ENCODE measurements at regions not wholly inside any gene's neighbourhood (a gene's known extent, or its start where the extent isn't known, plus 50 kb on each side); places are given as distances from the start of the nearest gene placed in this dataset.
A peak's percentile ranks its signal among the peaks of the same experiment; 100 is the strongest.

- TF ChIP-seq RARB (CRISPR knock-in tag; IDR thresholded peaks at IDR 0.05): no peak
- no peak for TF ChIP-seq ISL1 (CRISPR knock-in tag; IDR thresholded peaks at IDR 0.05)
- TF ChIP-seq TOX (CRISPR knock-in tag; IDR thresholded peaks at IDR 0.05; ENCODE audit: borderline replicate concordance): no peak
- TF ChIP-seq OSR1 (CRISPR knock-in tag; IDR thresholded peaks at IDR 0.05): no peak
- ATAC-seq: 0 out of 3 replicates have a peak, but pooled peaks have one; percentile 25
Measured at GRCh38 chr5:106127341-106127781, 1543.4 kb downstream of the EFNA5 start.

GRCh38 chr5:106121972-106122605 lies 1548.6 kb downstream of the EFNA5 start:
- TF ChIP-seq TCF4 (CRISPR knock-in tag; IDR thresholded peaks at IDR 0.05; ENCODE audit: borderline replicate concordance): no peak
- TF ChIP-seq ZC3H10 (CRISPR knock-in tag; IDR thresholded peaks at IDR 0.05): no peak
- TF ChIP-seq TOX (CRISPR knock-in tag; IDR thresholded peaks at IDR 0.05; ENCODE audit: borderline replicate concordance): no peak
- no peak for TF ChIP-seq ZNF70 (CRISPR knock-in tag; IDR thresholded peaks at IDR 0.05)
- no peak for TF ChIP-seq OSR1 (CRISPR knock-in tag; IDR thresholded peaks at IDR 0.05)
- no peak for TF ChIP-seq TSHZ2 (CRISPR knock-in tag; IDR thresholded peaks at IDR 0.05)
- TF ChIP-seq PATZ1 (CRISPR knock-in tag; IDR thresholded peaks at IDR 0.05; ENCODE audit: borderline replicate concordance): no peak
- TF ChIP-seq ESRRG (CRISPR knock-in tag; IDR thresholded peaks at IDR 0.05): no peak
- TF ChIP-seq PPARA (CRISPR knock-in tag; IDR thresholded peaks at IDR 0.05; ENCODE audit: borderline replicate concordance): no peak
- no peak for TF ChIP-seq BACH2 (CRISPR knock-in tag; IDR thresholded peaks at IDR 0.05; ENCODE audit: borderline replicate concordance)
- TF ChIP-seq ZNF8 (CRISPR knock-in tag; IDR thresholded peaks at IDR 0.05): no peak
- no peak for TF ChIP-seq SNAI2 (CRISPR knock-in tag; IDR thresholded peaks at IDR 0.05)
- no peak for TF ChIP-seq ISL1 (CRISPR knock-in tag; IDR thresholded peaks at IDR 0.05)
- no peak for TF ChIP-seq CREB5 (CRISPR knock-in tag; IDR thresholded peaks at IDR 0.05; ENCODE audit: low read depth)
- TF ChIP-seq CSRNP3 (CRISPR knock-in tag; IDR thresholded peaks at IDR 0.05): no peak
- no peak for TF ChIP-seq POU6F1 (CRISPR knock-in tag; IDR thresholded peaks at IDR 0.05; ENCODE audit: borderline replicate concordance, low read depth)
- no peak for ATAC-seq

GRCh38 chr5:106116682-106117081 lies 1554.1 kb downstream of the EFNA5 start:
- ATAC-seq: no peak
- TF ChIP-seq RARB (CRISPR knock-in tag; IDR thresholded peaks at IDR 0.05) (no peak), ZNF565 (CRISPR knock-in tag; conservative IDR thresholded peaks at IDR 0.05; ENCODE audit: low read depth) (no peak), ZFP3 (CRISPR knock-in tag; IDR thresholded peaks at IDR 0.05) (no peak), POU6F1 (CRISPR knock-in tag; IDR thresholded peaks at IDR 0.05; ENCODE audit: borderline replicate concordance, low read depth) (no peak), PPARA (CRISPR knock-in tag; IDR thresholded peaks at IDR 0.05; ENCODE audit: borderline replicate concordance) (no peak), CSDC2 (CRISPR knock-in tag; IDR thresholded peaks at IDR 0.05) (no peak), TCF4 (CRISPR knock-in tag; IDR thresholded peaks at IDR 0.05; ENCODE audit: borderline replicate concordance) (no peak), ESRRG (CRISPR knock-in tag; IDR thresholded peaks at IDR 0.05) (no peak), CREB5 (CRISPR knock-in tag; IDR thresholded peaks at IDR 0.05; ENCODE audit: low read depth) (no peak), ARNTL (CRISPR knock-in tag; IDR thresholded peaks at IDR 0.05; ENCODE audit: borderline replicate concordance, low read depth) (no peak), ZFP30 (CRISPR knock-in tag; IDR thresholded peaks at IDR 0.05) (no peak), ZNF70 (CRISPR knock-in tag; IDR thresholded peaks at IDR 0.05) (no peak), ZNF8 (CRISPR knock-in tag; IDR thresholded peaks at IDR 0.05) (no peak), OSR1 (CRISPR knock-in tag; IDR thresholded peaks at IDR 0.05) (no peak)
